Fibroblast of pulmonary artery (primary cell): ENCODE measurements at regions not wholly inside any gene's neighbourhood (a gene's known extent, or its start where the extent isn't known, plus 50 kb on each side); places are given as distances from the start of the nearest gene placed in this dataset.

Experiments used
- DNase-seq: peaks from one replicate; pipeline ENCODE4 v3.0.0-alpha.2; 2010; ENCODE audit warnings: low read depth
- H3K4me3 ChIP-seq: replicated peaks from 2 replicates; pipeline ENCODE4 v1.5.1; 2011; ENCODE audit warnings: low read depth, mild to moderate bottlenecking, control low read depth, low read length, moderate library complexity
- CTCF ChIP-seq: IDR thresholded peaks from 2 replicates; pipeline ENCODE4 v1.5.1; 2011; ENCODE audit warnings: mild to moderate bottlenecking, control low read depth, low read length, inconsistent platforms; ENCODE audit errors: missing control alignments

- peak; percentile 21 for DNase-seq
- peak; percentile 32 for TF ChIP-seq CTCF
- no peak overlapping the region for H3K4me3 ChIP-seq
Measured at GRCh38 chr12:116687888-116688287, 50.0 kb downstream of the SPRING1 start.

- DNase-seq: no peak
- TF ChIP-seq CTCF: no peak
- no peak overlapping the region for H3K4me3 ChIP-seq
Measured at GRCh38 chr12:116684891-116685290, 53.0 kb downstream of the SPRING1 start.

GRCh38 chr12:116677202-116677661 lies 60.6 kb downstream of the SPRING1 start:
- no peak for DNase-seq
- H3K4me3 ChIP-seq: no peak overlapping the region
- no peak for TF ChIP-seq CTCF

- H3K4me3 ChIP-seq: no peak overlapping the region
- DNase-seq: no peak
- TF ChIP-seq CTCF: no peak
Measured at GRCh38 chr12:116675339-116676107, 62.3 kb downstream of the SPRING1 start.

GRCh38 chr12:116674643-116675183 lies 63.2 kb downstream of the SPRING1 start:
- TF ChIP-seq CTCF: no peak
- DNase-seq: no peak
- H3K4me3 ChIP-seq: no peak overlapping the region

GRCh38 chr12:116673681-116674111 lies 64.2 kb downstream of the SPRING1 start:
- TF ChIP-seq CTCF: peak; percentile 24
- no peak for DNase-seq
- no peak overlapping the region for H3K4me3 ChIP-seq
